ENCODE measurements at regions not wholly inside any gene's neighbourhood (a gene's known extent, or its start where the extent isn't known, plus 50 kb on each side); places are given as distances from the start of the nearest gene placed in this dataset.

GRCh38 chr1:118298397-118298796, 113.4 kb upstream of the SPAG17 start:
- H4K20me1 ChIP-seq (ENCODE audit: insufficient read depth, low read length): no peaks in the 10 kb centered on the region
- no peak overlapping the region for H3K9ac ChIP-seq (ENCODE audit: low read length)
- H3K9me2 ChIP-seq (ENCODE audit: low read depth, low read length): no peaks in the 10 kb centered on the region
- no peaks in the 10 kb centered on the region for H3K9me3 ChIP-seq (ENCODE audit: low read length)
- H3K4me1 ChIP-seq (ENCODE audit: insufficient read depth, low read length, severe bottlenecking): peaks cover 29% of the 10 kb centered on the region
- no peak overlapping the region for H2AFZ ChIP-seq (ENCODE audit: low read length)
- no peaks in the 10 kb centered on the region for H3K36me3 ChIP-seq (ENCODE audit: insufficient read depth, low read length)
- H3K4me2 ChIP-seq (ENCODE audit: low read length): no peak overlapping the region
- H3K79me2 ChIP-seq (ENCODE audit: insufficient read depth, low read length): no peaks in the 10 kb centered on the region
- no peak overlapping the region for H3K27ac ChIP-seq (ENCODE audit: low read depth, low read length, poor library complexity, severe bottlenecking)
- H3K4me3 ChIP-seq (ENCODE audit: low read depth, low read length, poor library complexity, severe bottlenecking): no peak overlapping the region
- no peaks in the 10 kb centered on the region for H3F3A ChIP-seq (ENCODE audit: insufficient read depth, low read length)
- TF ChIP-seq CTCF (IDR thresholded peaks at IDR 0.05; ENCODE audit: low read length): no peak
- no peak for TF ChIP-seq EZH2 (IDR thresholded peaks at IDR 0.05; ENCODE audit: borderline replicate concordance, low read length)
- H3K27me3 ChIP-seq (ENCODE audit: insufficient read depth, low read length): no peaks in the 10 kb centered on the region

- Histone ChIP-seq H3K4me3 (ENCODE audit: low read depth, low read length, poor library complexity, severe bottlenecking) (no peak overlapping the region), H3K9me2 (ENCODE audit: low read depth, low read length) (no peaks in the 10 kb centered on the region), H3K27me3 (ENCODE audit: insufficient read depth, low read length) (no peaks in the 10 kb centered on the region), H3K4me1 (ENCODE audit: insufficient read depth, low read length, severe bottlenecking) (peaks cover 21% of the 10 kb centered on the region), H2AFZ (ENCODE audit: low read length) (no peak overlapping the region), H3F3A (ENCODE audit: insufficient read depth, low read length) (no peaks in the 10 kb centered on the region), H3K79me2 (ENCODE audit: insufficient read depth, low read length) (no peaks in the 10 kb centered on the region), H3K4me2 (ENCODE audit: low read length) (no peak overlapping the region), H3K27ac (ENCODE audit: low read depth, low read length, poor library complexity, severe bottlenecking) (no peak overlapping the region), H3K36me3 (ENCODE audit: insufficient read depth, low read length) (no peaks in the 10 kb centered on the region), H3K9me3 (ENCODE audit: low read length) (no peaks in the 10 kb centered on the region), H3K9ac (ENCODE audit: low read length) (no peak overlapping the region), H4K20me1 (ENCODE audit: insufficient read depth, low read length) (no peaks in the 10 kb centered on the region)
- TF ChIP-seq CTCF (IDR thresholded peaks at IDR 0.05; ENCODE audit: low read length): no peak
- TF ChIP-seq EZH2 (IDR thresholded peaks at IDR 0.05; ENCODE audit: borderline replicate concordance, low read length): no peak
Measured at GRCh38 chr1:118297521-118297920, 112.5 kb upstream of the SPAG17 start.

- TF ChIP-seq EZH2 (IDR thresholded peaks at IDR 0.05; ENCODE audit: borderline replicate concordance, low read length): no peak
- no peak for TF ChIP-seq CTCF (IDR thresholded peaks at IDR 0.05; ENCODE audit: low read length)
- Histone ChIP-seq H3K27me3 (ENCODE audit: insufficient read depth, low read length) (no peaks in the 10 kb centered on the region), H2AFZ (ENCODE audit: low read length) (no peak overlapping the region), H3K36me3 (ENCODE audit: insufficient read depth, low read length) (no peaks in the 10 kb centered on the region), H3K9me3 (ENCODE audit: low read length) (no peaks in the 10 kb centered on the region), H3K9me2 (ENCODE audit: low read depth, low read length) (no peaks in the 10 kb centered on the region), H3K4me3 (ENCODE audit: low read depth, low read length, poor library complexity, severe bottlenecking) (no peak overlapping the region), H3K4me1 (ENCODE audit: insufficient read depth, low read length, severe bottlenecking) (no peaks in the 10 kb centered on the region), H3K27ac (ENCODE audit: low read depth, low read length, poor library complexity, severe bottlenecking) (no peak overlapping the region), H3K9ac (ENCODE audit: low read length) (no peak overlapping the region), H3K79me2 (ENCODE audit: insufficient read depth, low read length) (no peaks in the 10 kb centered on the region), H4K20me1 (ENCODE audit: insufficient read depth, low read length) (no peaks in the 10 kb centered on the region), H3K4me2 (ENCODE audit: low read length) (no peak overlapping the region), H3F3A (ENCODE audit: insufficient read depth, low read length) (no peaks in the 10 kb centered on the region)
Measured at GRCh38 chr1:118294875-118295642, 110.0 kb upstream of the SPAG17 start.
